Keratinocyte (primary cell): ENCODE measurements at regions not wholly inside any gene's neighbourhood (a gene's known extent, or its start where the extent isn't known, plus 50 kb on each side); places are given as distances from the start of the nearest gene placed in this dataset.

ENCODE experiments used
- EZH2 ChIP-seq: IDR thresholded peaks from one replicate; pipeline ENCODE4 v1.6.1; 2012; ENCODE audit warnings: inconsistent platforms, mild to moderate bottlenecking, low read length, moderate library complexity
- TF ChIP-seq, protein P1 (sequence below), 3 experiments: IDR thresholded peaks in 1 of 3; conservative IDR thresholded peaks in 1 of 3; optimal IDR thresholded peaks in 1 of 3; 2 replicates in 2 of 3; 3 replicates in 1 of 3; pipeline versions ENCODE3 to v1.5.1; 2011; ENCODE audit warnings: low read length in 3 of 3, mild to moderate bottlenecking in 3 of 3, moderate library complexity in 2 of 3, control low read depth in 1 of 3, inconsistent platforms in 1 of 3; ENCODE audit not compliant: insufficient read depth in 2 of 3; ENCODE audit errors: extremely low read depth in 1 of 3

GRCh38 chr7:34430456-34430855, 227.6 kb upstream of the NPSR1 start:
- TF ChIP-seq, protein P1, sequence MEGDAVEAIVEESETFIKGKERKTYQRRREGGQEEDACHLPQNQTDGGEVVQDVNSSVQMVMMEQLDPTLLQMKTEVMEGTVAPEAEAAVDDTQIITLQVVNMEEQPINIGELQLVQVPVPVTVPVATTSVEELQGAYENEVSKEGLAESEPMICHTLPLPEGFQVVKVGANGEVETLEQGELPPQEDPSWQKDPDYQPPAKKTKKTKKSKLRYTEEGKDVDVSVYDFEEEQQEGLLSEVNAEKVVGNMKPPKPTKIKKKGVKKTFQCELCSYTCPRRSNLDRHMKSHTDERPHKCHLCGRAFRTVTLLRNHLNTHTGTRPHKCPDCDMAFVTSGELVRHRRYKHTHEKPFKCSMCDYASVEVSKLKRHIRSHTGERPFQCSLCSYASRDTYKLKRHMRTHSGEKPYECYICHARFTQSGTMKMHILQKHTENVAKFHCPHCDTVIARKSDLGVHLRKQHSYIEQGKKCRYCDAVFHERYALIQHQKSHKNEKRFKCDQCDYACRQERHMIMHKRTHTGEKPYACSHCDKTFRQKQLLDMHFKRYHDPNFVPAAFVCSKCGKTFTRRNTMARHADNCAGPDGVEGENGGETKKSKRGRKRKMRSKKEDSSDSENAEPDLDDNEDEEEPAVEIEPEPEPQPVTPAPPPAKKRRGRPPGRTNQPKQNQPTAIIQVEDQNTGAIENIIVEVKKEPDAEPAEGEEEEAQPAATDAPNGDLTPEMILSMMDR (optimal IDR thresholded peaks at IDR 0.05 in 1 of 3, IDR thresholded peaks at IDR 0.05 in 1 of 3, conservative IDR thresholded peaks at IDR 0.05 in 1 of 3; ENCODE audit: extremely low read depth in 1 of 3, insufficient read depth in 2 of 3, low read length in 3 of 3): peak; percentile 68 to 84 (median 81)
- no peak for TF ChIP-seq EZH2
